ENCODE measurements at regions not wholly inside any gene's neighbourhood (a gene's known extent, or its start where the extent isn't known, plus 50 kb on each side); places are given as distances from the start of the nearest gene placed in this dataset.

DNA sequence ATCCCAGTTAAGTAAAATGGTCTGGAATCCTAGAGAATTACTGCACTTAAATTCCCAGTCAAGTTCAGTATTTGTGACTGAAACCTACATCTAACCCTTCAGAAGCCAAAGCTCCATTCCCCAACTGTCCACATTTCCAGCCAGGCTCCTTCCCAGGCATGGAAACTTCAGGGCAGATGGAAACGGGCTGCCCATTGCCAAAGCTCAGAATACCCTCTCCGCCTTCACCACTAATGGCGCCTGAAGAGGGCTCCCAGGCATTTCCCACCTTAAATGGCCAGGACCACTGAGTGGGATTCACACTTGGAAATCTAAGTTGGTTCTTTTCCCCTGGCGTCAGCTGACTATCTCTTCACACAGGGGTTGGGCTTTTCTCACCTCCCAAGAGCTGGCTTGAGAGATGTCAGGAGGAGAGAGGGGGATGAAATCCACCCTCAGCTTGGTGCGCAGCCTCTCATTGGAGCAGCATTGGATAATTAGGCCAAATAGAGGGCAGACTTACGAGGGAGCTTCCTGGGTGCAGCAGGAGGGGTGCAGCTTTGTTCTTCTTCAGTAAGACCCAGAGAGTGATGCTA is 82.9 kb downstream of the ANKRD60 start:
- Histone ChIP-seq H2BK15ac (ENCODE audit: low read depth, poor library complexity, severe bottlenecking) (no peak overlapping the region), H3K79me1 (replicated peaks; ENCODE audit: low read length, poor library complexity, severe bottlenecking) (no peaks in the 10 kb centered on the region), H3K9ac (ENCODE audit: low read length) (no peak overlapping the region), H2BK120ac (ENCODE audit: low read depth, low read length) (no peak overlapping the region), H4K8ac (ENCODE audit: low read length) (no peak overlapping the region), H3K23ac (ENCODE audit: low read length in 2 of 2) (no peak overlapping the region), H3K4me1 (ENCODE audit: control insufficient read depth, insufficient read depth, low read depth, low read length) (no peaks in the 10 kb centered on the region), H3K4ac (ENCODE audit: low read depth in 1 of 2, low read length in 2 of 2) (no peak overlapping the region), H3K27ac (ENCODE audit: low read length, poor library complexity, severe bottlenecking) (no peak overlapping the region), H3K18ac (ENCODE audit: low read depth in 1 of 2, low read length in 2 of 2) (no peak overlapping the region), H3K14ac (ENCODE audit: low read length in 2 of 2) (no peak overlapping the region), H3K27me3 (ENCODE audit: control insufficient read depth in 1 of 2, insufficient read depth in 1 of 2, low read length in 2 of 2) (peaks cover 11 to 76% of the 10 kb centered on the region in 2 experiments), H3K4me3 (ENCODE audit: insufficient read depth in 1 of 2, low read depth in 1 of 2, low read length in 2 of 2) (no peak overlapping the region), H3K9me3 (ENCODE audit: control insufficient read depth, low read length) (peaks cover 8% of the 10 kb centered on the region), H2AK5ac (ENCODE audit: low read length, severe bottlenecking) (no peak overlapping the region), H4K91ac (ENCODE audit: low read length) (no peak overlapping the region), H2BK5ac (ENCODE audit: low read depth, low read length, poor library complexity, severe bottlenecking) (no peak overlapping the region), H3K36me3 (ENCODE audit: control insufficient read depth in 1 of 2, insufficient read depth in 2 of 2, low read depth in 1 of 2, low read length in 2 of 2) (no peaks in the 10 kb centered on the region), H3K4me2 (ENCODE audit: low read length, poor library complexity, severe bottlenecking) (no peak overlapping the region), H2AFZ (ENCODE audit: low read depth, low read length) (no peak overlapping the region), H2BK12ac (ENCODE audit: low read length in 2 of 2) (no peak overlapping the region)
- 68% methylated on average over 6 of the region's 6 CpGs for WGBS
- no peak for DNase-seq

- H2BK120ac ChIP-seq (ENCODE audit: low read depth, low read length) = no peak overlapping the region
- H3K23ac ChIP-seq (ENCODE audit: low read length in 2 of 2) = no peak overlapping the region
- H3K14ac ChIP-seq (ENCODE audit: low read length in 2 of 2) = no peak overlapping the region
- no peak overlapping the region for H3K27ac ChIP-seq (ENCODE audit: low read length, poor library complexity, severe bottlenecking)
- H3K18ac ChIP-seq (ENCODE audit: low read depth in 1 of 2, low read length in 2 of 2) = no peak overlapping the region
- no peak overlapping the region for H3K4ac ChIP-seq (ENCODE audit: low read depth in 1 of 2, low read length in 2 of 2)
- no peak for DNase-seq
- H3K36me3 ChIP-seq (ENCODE audit: control insufficient read depth in 1 of 2, insufficient read depth in 2 of 2, low read depth in 1 of 2, low read length in 2 of 2) = no peaks in the 10 kb centered on the region
- no peak overlapping the region for H2BK12ac ChIP-seq (ENCODE audit: low read length in 2 of 2)
- peaks cover 10% of the 10 kb centered on the region for H3K9me3 ChIP-seq (ENCODE audit: control insufficient read depth, low read length)
- no peak overlapping the region for H3K4me2 ChIP-seq (ENCODE audit: low read length, poor library complexity, severe bottlenecking)
- no peak overlapping the region for H2AK5ac ChIP-seq (ENCODE audit: low read length, severe bottlenecking)
- H2BK5ac ChIP-seq (ENCODE audit: low read depth, low read length, poor library complexity, severe bottlenecking) = no peak overlapping the region
- H3K9ac ChIP-seq (ENCODE audit: low read length) = no peak overlapping the region
- no peaks in the 10 kb centered on the region for H3K4me1 ChIP-seq (ENCODE audit: control insufficient read depth, insufficient read depth, low read depth, low read length)
- H4K91ac ChIP-seq (ENCODE audit: low read length) = no peak overlapping the region
- H4K8ac ChIP-seq (ENCODE audit: low read length) = no peak overlapping the region
- H3K79me1 ChIP-seq (replicated peaks; ENCODE audit: low read length, poor library complexity, severe bottlenecking) = no peaks in the 10 kb centered on the region
- H3K27me3 ChIP-seq (ENCODE audit: control insufficient read depth in 1 of 2, insufficient read depth in 1 of 2, low read length in 2 of 2) = peaks cover 5 to 76% of the 10 kb centered on the region in 2 experiments
- H2BK15ac ChIP-seq (ENCODE audit: low read depth, poor library complexity, severe bottlenecking) = no peak overlapping the region
- no peak overlapping the region for H3K4me3 ChIP-seq (ENCODE audit: insufficient read depth in 1 of 2, low read depth in 1 of 2, low read length in 2 of 2)
- no peak overlapping the region for H2AFZ ChIP-seq (ENCODE audit: low read depth, low read length)
- 75% methylated on average over 9 of the region's 9 CpGs for WGBS
Observed at GRCh38 chr20:58144096-58144495, 84.4 kb downstream of the ANKRD60 start.

GRCh38 chr20:58143531-58143930 is 84.9 kb downstream of the ANKRD60 start:
- Histone ChIP-seq H4K8ac (ENCODE audit: low read length) (no peak overlapping the region), H2BK15ac (ENCODE audit: low read depth, poor library complexity, severe bottlenecking) (no peak overlapping the region), H2BK5ac (ENCODE audit: low read depth, low read length, poor library complexity, severe bottlenecking) (no peak overlapping the region), H3K23ac (ENCODE audit: low read length in 2 of 2) (no peak overlapping the region), H3K4ac (ENCODE audit: low read depth in 1 of 2, low read length in 2 of 2) (no peak overlapping the region), H3K27ac (ENCODE audit: low read length, poor library complexity, severe bottlenecking) (no peak overlapping the region), H3K18ac (ENCODE audit: low read depth in 1 of 2, low read length in 2 of 2) (no peak overlapping the region), H2AK5ac (ENCODE audit: low read length, severe bottlenecking) (no peak overlapping the region), H3K4me2 (ENCODE audit: low read length, poor library complexity, severe bottlenecking) (no peak overlapping the region), H3K79me1 (replicated peaks; ENCODE audit: low read length, poor library complexity, severe bottlenecking) (no peaks in the 10 kb centered on the region), H2BK12ac (ENCODE audit: low read length in 2 of 2) (no peak overlapping the region), H3K4me1 (ENCODE audit: control insufficient read depth, insufficient read depth, low read depth, low read length) (no peaks in the 10 kb centered on the region), H3K36me3 (ENCODE audit: control insufficient read depth in 1 of 2, insufficient read depth in 2 of 2, low read depth in 1 of 2, low read length in 2 of 2) (no peaks in the 10 kb centered on the region), H3K27me3 (ENCODE audit: control insufficient read depth in 1 of 2, insufficient read depth in 1 of 2, low read length in 2 of 2) (peaks cover 5 to 76% of the 10 kb centered on the region in 2 experiments), H3K9ac (ENCODE audit: low read length) (no peak overlapping the region), H3K14ac (ENCODE audit: low read length in 2 of 2) (no peak overlapping the region), H2AFZ (ENCODE audit: low read depth, low read length) (no peak overlapping the region), H4K91ac (ENCODE audit: low read length) (no peak overlapping the region), H3K9me3 (ENCODE audit: control insufficient read depth, low read length) (peaks cover 10% of the 10 kb centered on the region), H2BK120ac (ENCODE audit: low read depth, low read length) (no peak overlapping the region), H3K4me3 (ENCODE audit: insufficient read depth in 1 of 2, low read depth in 1 of 2, low read length in 2 of 2) (no peak overlapping the region)
- no peak for DNase-seq

GRCh38 chr20:58142843-58143185 is 85.6 kb downstream of the ANKRD60 start:
- H3K27me3 ChIP-seq (ENCODE audit: control insufficient read depth in 1 of 2, insufficient read depth in 1 of 2, low read length in 2 of 2) = peaks cover 9 to 76% of the 10 kb centered on the region in 2 experiments
- H4K8ac ChIP-seq (ENCODE audit: low read length) = no peak overlapping the region
- H3K4me3 ChIP-seq (ENCODE audit: insufficient read depth in 1 of 2, low read depth in 1 of 2, low read length in 2 of 2) = no peak overlapping the region
- no peak overlapping the region for H2BK12ac ChIP-seq (ENCODE audit: low read length in 2 of 2)
- no peak overlapping the region for H3K9ac ChIP-seq (ENCODE audit: low read length)
- H3K18ac ChIP-seq (ENCODE audit: low read depth in 1 of 2, low read length in 2 of 2) = no peak overlapping the region
- peaks cover 10% of the 10 kb centered on the region for H3K9me3 ChIP-seq (ENCODE audit: control insufficient read depth, low read length)
- H4K91ac ChIP-seq (ENCODE audit: low read length) = no peak overlapping the region
- no peak overlapping the region for H2AFZ ChIP-seq (ENCODE audit: low read depth, low read length)
- H2BK5ac ChIP-seq (ENCODE audit: low read depth, low read length, poor library complexity, severe bottlenecking) = no peak overlapping the region
- H3K4ac ChIP-seq (ENCODE audit: low read depth in 1 of 2, low read length in 2 of 2) = no peak overlapping the region
- no peak overlapping the region for H3K4me2 ChIP-seq (ENCODE audit: low read length, poor library complexity, severe bottlenecking)
- H2AK5ac ChIP-seq (ENCODE audit: low read length, severe bottlenecking) = no peak overlapping the region
- no peak overlapping the region for H3K27ac ChIP-seq (ENCODE audit: low read length, poor library complexity, severe bottlenecking)
- no peak overlapping the region for H2BK15ac ChIP-seq (ENCODE audit: low read depth, poor library complexity, severe bottlenecking)
- no peak overlapping the region for H3K14ac ChIP-seq (ENCODE audit: low read length in 2 of 2)
- no peak overlapping the region for H2BK120ac ChIP-seq (ENCODE audit: low read depth, low read length)
- H3K36me3 ChIP-seq (ENCODE audit: control insufficient read depth in 1 of 2, insufficient read depth in 2 of 2, low read depth in 1 of 2, low read length in 2 of 2) = no peaks in the 10 kb centered on the region
- 90% methylated on average over 8 of the region's 10 CpGs for WGBS
- no peaks in the 10 kb centered on the region for H3K79me1 ChIP-seq (replicated peaks; ENCODE audit: low read length, poor library complexity, severe bottlenecking)
- H3K23ac ChIP-seq (ENCODE audit: low read length in 2 of 2) = no peak overlapping the region
- DNase-seq = no peak
- H3K4me1 ChIP-seq (ENCODE audit: control insufficient read depth, insufficient read depth, low read depth, low read length) = no peaks in the 10 kb centered on the region
